Activated naive CD4-positive, alpha-beta T cell (primary cell): ENCODE measurements at regions not wholly inside any gene's neighbourhood (a gene's known extent, or its start where the extent isn't known, plus 50 kb on each side); places are given as distances from the start of the nearest gene placed in this dataset.
"Not testable (repeated sequence)": the region's sequence is repeated elsewhere in the genome, so short reads cannot be mapped to it uniquely, and the experiment has no call there.

ENCODE experiments used
- DNase-seq, 4 experiments: peaks; one replicate each; lab custom pipeline; 2025; lab: John Stamatoyannopoulos, UW

DNA sequence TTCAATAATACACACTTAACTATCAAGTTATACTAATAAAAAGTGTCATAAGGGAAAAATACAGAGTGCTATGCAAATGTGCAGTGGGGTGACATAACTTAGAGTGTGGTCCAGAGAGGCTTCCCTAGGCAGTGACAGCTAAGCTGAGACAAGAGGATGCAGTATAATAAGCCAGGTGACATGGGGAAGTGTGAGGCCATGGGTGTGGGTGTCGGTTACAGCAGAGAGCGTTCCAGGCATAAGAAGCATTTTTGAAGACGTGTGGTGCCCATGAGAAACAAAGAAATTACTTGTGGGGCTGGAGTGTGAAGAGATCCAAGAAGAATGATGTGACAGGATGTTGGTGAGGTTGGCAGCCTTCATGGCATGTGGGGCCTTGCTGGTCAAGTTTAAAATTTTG lies 78.1 kb upstream of the PICALM start:
- DNase-seq, result no peak

DNA sequence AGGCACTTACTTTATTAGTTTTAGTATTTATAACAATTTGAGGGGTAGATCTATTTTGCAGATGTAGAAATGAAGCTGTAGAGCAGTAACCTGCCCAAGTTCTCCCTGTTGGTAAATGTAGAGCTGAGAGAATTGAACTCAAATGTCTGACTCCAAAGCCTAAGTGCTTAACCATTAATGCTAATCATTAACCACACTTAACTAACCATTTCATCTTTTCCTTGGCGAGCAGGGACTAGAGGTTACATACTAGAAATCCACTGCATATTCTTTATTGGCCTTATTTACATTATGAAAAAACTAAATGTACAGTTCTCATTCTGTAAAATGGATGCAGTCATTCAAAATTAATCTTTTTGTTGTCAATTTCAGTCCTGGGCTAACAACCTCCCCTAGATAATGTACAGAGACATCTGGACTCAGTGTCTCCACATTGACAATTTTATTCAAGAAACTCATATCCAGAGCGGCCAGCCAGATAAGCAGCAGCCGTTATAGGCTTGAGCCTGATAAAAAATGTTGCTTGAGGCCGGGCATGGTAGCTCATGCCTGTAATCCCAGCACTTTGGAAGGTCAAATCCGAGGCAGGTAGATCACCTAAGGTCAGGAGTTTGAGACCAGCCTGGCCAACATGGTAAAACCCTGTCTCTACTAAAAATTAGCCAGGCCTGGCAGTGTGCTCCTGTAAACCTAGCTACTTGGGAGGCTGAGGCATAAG lies 76.7 kb upstream of the PICALM start:
- no peak for DNase-seq

GRCh38 chr11:86144846-86145245 lies 76.0 kb upstream of the PICALM start:
- no peak for DNase-seq

- DNase-seq, result not testable (repeated sequence)
These were observed 75.2 kb upstream of the PICALM start for GRCh38 chr11:86144087-86144486.

GRCh38 chr11:86143087-86144030 lies 74.5 kb upstream of the PICALM start:
- DNase-seq, result no peak

DNA sequence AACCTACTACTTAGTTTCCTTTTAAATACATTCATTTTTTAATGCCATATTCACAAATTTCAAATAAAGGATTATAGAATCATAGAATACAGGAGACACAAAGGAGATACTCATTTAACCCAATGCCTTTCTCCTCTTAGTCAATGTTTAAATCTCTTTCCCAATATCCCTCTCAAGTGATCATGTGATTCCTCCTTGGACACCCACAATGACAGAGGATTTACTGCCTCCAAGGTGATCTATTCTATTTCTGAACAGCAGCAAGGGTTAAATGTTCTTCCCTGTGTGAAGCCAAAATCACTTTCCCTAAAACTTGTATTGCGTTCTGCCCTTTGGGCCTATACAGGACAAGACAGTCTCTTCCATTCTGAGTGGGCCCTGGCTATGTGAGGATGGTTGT lies 73.3 kb upstream of the PICALM start:
- no peak for DNase-seq

- DNase-seq, result no peak
These were observed 72.8 kb upstream of the PICALM start for GRCh38 chr11:86141727-86142126.

DNA sequence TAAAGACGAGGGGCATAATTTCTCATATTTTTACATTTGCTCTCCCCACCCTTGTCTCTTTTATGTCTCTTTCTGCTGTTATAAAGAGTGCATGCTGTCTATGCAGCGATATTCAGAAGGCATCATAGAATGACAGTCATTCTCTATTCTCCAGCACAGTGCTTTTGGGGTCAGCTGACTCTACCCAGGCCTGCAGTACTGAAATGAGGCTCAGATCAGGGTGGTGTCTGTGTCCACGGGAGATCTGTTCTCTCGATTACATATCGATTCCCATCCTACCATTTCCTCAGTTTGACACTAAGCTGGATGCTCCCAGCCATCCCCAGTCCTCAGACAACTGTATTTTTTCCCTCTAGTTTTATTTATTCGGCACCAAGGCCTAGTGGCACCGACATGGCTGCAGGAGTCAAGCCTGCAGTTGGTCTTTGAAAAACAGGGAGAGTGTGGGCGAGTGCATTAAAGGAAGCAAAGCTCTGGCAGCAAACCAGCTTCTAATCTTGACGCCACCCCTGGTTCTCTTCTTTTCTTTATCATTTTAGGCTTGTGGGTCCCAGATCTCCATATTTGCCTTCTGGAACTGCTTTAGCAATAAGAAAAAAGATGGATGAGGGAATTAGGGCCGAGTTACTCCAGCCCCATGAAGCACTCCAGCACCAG lies 71.6 kb upstream of the PICALM start:
- DNase-seq, result no peak

- no peak for DNase-seq
These were observed 70.1 kb upstream of the PICALM start for GRCh38 chr11:86138958-86139357.

DNA sequence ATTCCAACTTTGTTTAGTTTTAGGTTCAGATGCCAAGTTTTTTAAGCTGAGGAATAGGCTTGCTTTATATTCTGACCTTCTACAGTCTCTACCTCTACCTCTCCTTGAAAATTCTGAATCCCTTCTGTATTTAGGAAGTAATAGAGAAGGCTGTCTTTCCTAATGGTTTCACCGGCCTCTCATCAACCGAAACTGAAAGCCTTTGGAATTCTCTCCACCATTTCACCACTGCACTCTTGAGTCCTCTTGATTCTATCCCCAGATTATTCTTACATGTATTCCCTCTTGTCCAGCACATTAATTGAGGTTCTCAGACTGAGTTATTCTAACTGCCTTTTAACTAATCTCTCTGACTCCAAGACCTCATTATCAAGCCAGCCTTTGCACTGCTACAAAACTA lies 67.7 kb upstream of the PICALM start:
- DNase-seq, result no peak

DNA sequence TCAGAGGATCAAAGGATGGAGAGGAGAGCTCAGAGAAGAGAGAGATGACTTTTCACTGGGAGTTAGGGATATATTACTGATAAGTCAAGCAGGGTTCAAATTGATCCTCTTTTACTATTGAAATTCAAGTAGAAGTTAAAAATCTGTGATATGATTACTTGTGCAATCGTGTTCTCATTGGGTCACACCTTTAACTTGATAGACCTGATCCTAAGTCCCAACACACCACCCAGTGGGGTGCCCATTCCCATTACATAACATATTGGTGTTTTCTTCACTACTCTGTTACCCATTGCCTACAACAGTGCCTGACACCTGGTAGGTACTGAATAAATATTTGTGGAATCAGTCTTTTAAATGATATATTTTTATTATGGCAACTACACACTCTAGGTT lies 66.4 kb upstream of the PICALM start:
- DNase-seq, result no peak

GRCh38 chr11:86134580-86135318 lies 65.9 kb upstream of the PICALM start:
- no peak for DNase-seq

GRCh38 chr11:86132667-86133249 lies 63.9 kb upstream of the PICALM start:
- no peak for DNase-seq

- DNase-seq, result no peak
These were observed 61.1 kb upstream of the PICALM start for GRCh38 chr11:86129740-86130540.

DNA sequence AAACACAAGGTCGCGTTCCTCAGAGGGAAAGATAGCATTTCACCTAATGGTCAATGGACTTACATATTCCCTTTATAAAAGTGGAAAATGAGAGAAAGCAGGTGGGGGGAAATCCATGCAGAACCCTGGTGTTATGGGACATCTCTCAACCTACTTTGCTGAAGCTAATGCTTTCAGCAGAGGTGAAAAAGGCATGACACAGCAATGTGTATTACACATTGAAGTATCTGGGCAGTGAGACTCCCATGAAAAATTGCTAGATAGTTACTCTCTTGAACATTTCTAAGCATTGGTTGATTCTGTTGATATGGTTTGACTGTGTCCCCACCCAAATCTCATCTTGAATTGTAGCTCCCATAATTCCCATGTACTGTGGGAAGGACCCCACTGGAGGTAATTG lies 60.0 kb upstream of the PICALM start:
- no peak for DNase-seq

DNA sequence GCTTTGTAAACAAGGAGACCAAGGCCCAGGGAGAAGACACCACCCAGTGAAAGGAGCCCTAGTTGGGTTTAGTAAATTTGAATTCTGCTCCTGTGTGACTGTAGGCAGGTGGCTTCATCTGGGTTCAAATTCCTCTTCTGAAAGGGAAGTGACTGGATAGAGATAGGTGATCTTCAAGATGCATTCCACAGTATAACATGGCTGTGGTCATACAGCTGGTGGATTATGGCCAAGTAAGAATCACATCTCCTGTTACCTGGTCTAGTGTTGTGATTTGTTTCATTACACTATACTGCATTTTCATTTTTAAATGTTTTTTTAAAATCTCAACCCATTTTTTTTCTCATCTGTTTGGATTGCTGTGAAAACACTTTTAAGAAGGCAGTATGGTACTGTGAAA lies 58.0 kb upstream of the PICALM start:
- no peak for DNase-seq

DNA sequence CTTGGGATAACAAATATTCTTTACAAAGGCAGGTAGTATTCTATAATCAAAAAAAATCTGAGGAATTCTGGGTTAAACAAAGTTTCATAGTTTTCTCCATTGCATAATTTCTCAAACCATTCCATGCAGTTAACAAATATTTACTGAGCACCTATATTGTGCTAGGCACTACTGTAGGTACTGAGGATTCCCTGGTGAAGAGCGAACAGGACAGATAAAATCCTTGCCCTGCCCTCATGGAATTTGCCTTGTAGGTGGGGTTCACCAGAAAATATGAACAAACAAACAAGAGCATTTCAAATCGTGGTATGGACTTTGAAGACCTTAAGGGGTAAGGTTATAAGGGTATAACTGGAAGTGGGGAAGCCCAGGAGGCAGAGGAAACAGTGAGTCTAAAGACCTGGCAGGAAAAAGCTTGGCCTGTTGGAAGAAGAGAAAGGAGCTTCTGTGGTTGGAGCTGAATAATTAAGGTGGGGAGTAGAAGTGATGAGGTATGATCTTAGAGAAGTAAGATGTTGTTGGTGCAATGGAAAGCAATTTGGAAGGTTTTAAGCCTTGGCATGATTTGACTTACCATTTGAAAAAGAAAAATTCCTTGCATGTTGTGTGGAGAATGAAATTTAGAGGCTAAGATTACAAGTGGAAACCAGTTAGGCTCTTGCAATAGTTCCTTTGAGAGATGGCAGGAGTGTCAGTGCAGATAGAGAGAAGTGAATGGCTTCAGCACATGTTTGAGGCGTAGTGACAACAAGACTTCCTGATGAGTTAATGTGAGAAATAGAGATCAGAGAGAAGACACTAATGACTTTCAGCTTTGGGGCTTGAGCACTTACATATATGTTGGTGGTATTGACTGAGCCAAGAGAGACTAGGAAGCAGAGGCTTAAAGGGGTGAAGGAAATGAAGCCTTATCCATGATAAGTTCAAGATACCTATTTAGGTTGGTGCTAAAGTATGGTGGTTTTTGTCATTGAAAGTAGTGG lies 55.7 kb upstream of the PICALM start:
- no peak for DNase-seq

- no peak for DNase-seq
These were observed 53.9 kb upstream of the PICALM start for GRCh38 chr11:86122773-86123172.

GRCh38 chr11:86120807-86121206 lies 51.9 kb upstream of the PICALM start:
- no peak for DNase-seq

DNA sequence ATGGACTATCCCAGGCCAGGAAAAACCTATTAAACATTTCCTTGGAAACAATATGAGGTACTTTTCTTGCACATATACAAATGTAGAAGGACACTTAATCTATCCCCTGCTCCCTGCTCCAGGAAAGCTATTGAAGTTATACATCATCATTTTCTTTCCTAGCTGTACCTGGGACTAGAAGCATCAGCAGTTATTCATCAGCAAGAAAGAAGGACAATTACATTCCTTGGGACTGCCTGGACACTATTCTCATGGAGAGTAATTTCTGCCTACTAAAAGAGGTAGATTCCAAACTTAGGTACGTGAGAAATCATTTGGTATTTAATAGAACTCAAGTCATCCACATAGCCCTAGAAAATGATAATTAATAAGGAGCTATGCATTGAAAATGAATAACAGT lies 51.0 kb upstream of the PICALM start:
- DNase-seq, result no peak
